HG02973 (cell line): ENCODE measurements at regions not wholly inside any gene's neighbourhood (a gene's known extent, or its start where the extent isn't known, plus 50 kb on each side); places are given as distances from the start of the nearest gene placed in this dataset.
"Not testable (repeated sequence)": the region's sequence is repeated elsewhere in the genome, so short reads cannot be mapped to it uniquely, and the experiment has no call there.

ENCODE experiments used
- ATAC-seq: cut with Tn5 transposase; IDR thresholded peaks from one replicate; pipeline ENCODE4 v1.9.1; 2021; ENCODE audit warnings: moderate library complexity; ENCODE audit not compliant: unreplicated experiment

DNA sequence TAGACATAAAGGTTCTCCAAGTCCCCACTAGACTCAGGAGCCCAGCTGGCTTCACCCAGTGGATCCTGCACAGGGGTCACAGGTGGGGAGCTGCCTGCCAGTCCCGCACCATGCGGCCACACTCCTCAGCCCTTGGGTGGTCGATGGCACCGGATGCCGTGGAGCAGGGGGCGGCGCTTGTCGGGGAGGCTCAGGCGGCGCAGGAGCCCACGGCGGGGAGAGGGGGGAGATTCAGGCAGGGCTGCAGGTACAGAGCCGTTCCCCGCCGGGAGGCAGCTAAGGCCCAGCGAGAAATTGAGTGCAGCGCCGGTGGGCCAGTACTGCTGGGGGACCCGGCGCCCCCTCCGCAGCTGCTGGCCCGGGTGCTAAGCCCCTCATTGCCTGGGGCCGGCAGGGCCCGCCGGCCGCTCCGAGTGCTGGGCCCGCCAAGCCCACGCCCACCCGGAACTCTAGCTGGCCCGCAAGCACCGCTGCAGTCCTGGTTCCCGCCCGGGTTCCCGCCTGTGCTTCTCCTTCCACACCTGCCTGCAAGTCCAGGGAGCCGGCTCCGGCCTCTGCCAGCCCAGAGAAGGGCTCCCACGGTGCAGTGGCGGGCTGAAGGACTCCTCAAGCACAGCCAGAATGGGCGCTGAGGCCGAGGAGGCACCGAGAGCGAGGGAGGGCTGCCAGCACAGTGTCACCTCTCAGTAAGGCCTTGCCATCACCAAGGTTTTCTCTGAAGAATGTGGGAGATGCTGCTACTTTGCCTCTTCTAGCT lies 58.4 kb upstream of the PPP1R12A start:
- no peak for ATAC-seq

DNA sequence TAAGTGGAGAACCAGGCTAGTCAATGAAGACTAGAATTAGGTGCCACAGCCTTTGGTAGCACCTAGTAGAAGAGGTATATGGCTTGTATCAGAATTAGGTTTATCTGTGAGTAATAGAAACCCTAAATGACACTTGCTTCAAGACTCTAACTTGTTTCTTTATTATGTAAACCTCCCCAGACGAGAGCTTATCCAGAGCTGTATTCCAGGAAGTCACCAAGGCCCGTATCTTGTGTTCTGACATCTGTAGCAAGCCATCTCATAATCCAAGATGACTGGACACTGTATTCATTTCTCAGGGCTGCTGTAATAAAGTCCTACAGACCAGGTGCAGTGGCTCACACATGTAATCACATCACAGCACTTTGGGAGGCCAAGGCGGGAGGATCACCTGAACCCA lies 56.7 kb upstream of the PPP1R12A start:
- ATAC-seq, result no peak

DNA sequence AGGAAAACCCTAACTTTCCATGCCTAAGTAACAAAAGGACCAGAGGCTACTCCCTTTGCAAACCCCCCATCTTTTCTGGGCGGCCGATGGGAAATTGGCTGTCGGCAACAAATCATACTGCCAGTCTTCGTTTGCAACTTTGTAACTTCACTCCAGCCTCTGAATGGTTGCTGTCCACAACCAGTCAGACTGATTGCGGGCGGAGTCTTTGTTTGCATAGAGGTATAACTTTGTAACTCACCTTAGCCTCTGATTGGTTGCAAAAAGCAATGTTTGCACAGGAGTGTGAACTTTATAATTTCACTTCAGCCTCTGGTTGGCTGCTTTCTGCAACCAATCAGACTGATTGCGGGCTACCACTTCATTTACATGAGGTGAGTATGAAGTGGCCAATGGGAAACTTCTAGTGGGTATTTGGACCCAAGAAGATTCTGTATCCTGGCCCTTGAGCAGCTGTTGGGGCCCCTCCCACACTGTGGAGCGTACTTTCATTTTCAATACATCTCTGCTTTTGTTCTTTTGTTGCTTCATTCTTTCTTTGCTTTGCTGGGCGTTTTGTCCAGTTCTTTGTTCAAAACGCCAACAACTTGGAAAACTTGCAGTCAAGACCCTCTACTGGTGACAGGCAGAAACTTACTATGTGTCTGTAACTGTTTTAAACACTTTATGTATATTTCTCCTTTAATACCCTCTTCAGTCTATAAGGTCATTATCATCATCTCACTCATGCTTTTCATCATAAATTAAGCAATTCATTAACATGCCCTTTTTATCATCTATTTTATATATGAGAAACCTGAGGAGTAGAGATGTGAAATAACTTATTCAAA lies 55.8 kb upstream of the PPP1R12A start:
- not testable (repeated sequence) for ATAC-seq

DNA sequence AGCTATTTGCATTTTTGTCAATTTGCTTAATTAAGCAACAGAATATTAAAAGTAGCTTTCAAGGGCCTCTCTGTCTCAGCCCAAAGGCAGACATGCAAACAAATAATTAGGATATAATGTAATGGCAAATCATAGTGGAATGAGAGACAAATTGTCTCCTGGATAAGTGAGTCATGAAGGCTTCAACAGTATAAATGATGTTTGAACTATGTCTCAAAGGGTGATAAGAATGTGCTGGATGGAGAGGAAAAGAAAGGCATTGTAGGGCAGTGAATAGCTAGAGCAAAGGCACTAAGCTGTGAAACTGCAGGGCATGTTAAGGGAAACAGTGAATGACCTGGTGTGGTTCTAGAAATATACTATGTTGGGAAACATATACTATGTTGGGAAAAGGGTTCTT lies 53.5 kb upstream of the PPP1R12A start:
- ATAC-seq, result no peak

DNA sequence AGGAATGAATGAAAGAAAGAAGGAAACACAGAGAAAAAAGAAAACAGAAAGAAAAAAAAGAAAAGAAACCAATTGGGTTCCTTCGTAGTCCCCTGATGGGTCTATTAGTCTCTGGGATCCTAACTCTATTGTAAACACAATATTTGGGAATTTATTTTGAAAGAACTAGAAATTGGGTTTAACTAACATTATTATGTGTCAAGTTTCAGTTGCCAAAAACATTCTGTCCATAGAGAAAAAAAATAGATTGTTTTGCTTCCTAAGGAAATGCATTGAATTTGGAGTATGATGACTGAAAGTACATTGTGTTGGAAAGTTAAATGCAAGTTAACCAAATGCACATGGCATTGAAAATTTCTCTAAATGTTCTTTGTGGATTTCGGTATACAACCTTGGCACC lies 52.8 kb upstream of the PPP1R12A start:
- no peak for ATAC-seq
